ENCODE measurements at regions not wholly inside any gene's neighbourhood (a gene's known extent, or its start where the extent isn't known, plus 50 kb on each side); places are given as distances from the start of the nearest gene placed in this dataset.

DNA sequence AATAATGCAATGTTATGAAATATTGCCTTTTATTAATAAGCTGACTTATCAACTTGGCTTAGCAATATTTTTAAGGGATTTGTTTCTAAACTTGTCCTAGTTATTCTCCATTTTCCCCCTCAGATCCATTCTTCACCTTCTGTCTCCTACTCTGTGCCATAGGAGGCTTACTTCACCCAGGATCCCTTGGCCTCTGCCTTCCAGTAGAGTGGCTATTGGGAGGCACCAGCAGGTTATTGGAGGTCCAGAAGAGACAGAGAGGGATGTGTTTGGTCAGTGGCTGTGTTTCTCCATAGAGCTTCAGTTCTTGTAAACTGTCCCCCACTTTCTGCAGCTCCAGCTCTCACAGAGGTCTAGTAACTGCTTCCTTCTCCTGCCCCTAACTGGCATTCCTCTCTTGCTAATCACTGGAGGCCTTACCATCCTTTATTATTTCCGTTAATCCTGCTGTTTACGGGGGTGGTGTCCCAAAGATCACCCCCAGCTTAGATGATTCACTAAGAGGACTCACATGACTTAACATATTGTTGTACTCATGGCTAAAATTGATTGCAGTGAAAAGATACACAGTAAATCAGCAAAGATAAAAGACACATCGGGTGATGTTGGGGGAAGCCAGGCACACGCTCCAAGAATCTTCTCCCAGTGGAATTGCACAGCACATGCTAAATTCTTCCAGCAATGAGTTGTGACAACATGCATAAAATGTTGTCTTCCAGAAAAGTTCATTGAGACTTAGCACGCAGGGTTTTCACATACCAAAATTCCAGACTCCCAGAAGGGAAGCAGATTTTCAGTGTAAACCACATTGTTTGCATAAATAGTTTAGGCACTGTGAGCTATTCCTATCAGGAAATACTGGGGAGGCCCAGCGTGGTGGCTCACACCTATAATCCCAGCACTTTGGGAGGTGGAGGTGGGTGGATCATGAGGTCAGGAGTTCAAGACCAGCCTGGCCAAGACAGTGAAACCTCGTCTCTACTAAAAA is 67.5 kb downstream of the RPL22L1 start:
- BruUV-seq (replicated peaks): no TSS peak
- H3K4me1 ChIP-seq (replicated peaks in 1 of 2; ENCODE audit: control insufficient read depth in 2 of 2, insufficient read depth in 2 of 2, low read length in 2 of 2): peaks cover 7 to 23% of the 10 kb centered on the region in 2 experiments; a peak in 4 of 5 replicates
- no peaks in the 10 kb centered on the region for H3K27me3 ChIP-seq (ENCODE audit: control insufficient read depth in 2 of 2, insufficient read depth in 2 of 2, low read length in 2 of 2)
- in situ Hi-C loops (cut with MboI) (no loop called here), intact Hi-C loops (cut with micrococcal nuclease) (no loop called here)
- H3K4me3 ChIP-seq: no peak overlapping the region
- H3K9me3 ChIP-seq (replicated peaks; ENCODE audit: control insufficient read depth, insufficient read depth, low read depth, low read length): peaks cover 9% of the 10 kb centered on the region
- ChIA-PET POLR2A (interaction anchor here (0.5 to 1.5 kb wide), 5 partner anchors 9 to 342 kb away, joined by 3 to 5 read pairs (median 4); no protein-coding TSS in a partner anchor), CTCF (ENCODE audit: low intra/inter-chr PET ratio) (no interaction called here)
- 10% methylated on average over 7 of the region's 7 CpGs for WGBS (ENCODE audit: insufficient coverage, low coverage, missing lambda C conversion rate)
- peak overlapping the region; percentile 47; the same call in 1 of the 3 replicates for H3K27ac ChIP-seq (ENCODE audit: extremely low read depth, low read depth, low read length)
- peak overlapping the region in 1 of 2 experiments; percentile 21; a peak in 2 of 4 replicates for H3K9ac ChIP-seq (ENCODE audit: insufficient read depth in 1 of 2, low read depth in 2 of 2, low read length in 2 of 2)
- peak overlapping the region; percentile 40; the same call in 1 of the 2 replicates for H3K4me2 ChIP-seq (ENCODE audit: insufficient read depth, low read length)
- peak; percentile 15 for FAIRE-seq
- H2AFZ ChIP-seq (ENCODE audit: low read depth, low read length): peak overlapping the region; percentile 84
- no peaks in the 10 kb centered on the region for H3K36me3 ChIP-seq (ENCODE audit: control insufficient read depth, insufficient read depth, low read length)
- H3K9me1 ChIP-seq (ENCODE audit: control insufficient read depth, insufficient read depth, low read length): no peaks in the 10 kb centered on the region
- peak in 3 of 4 experiments; percentile 29 to 43 (median 32) for DNase-seq (ENCODE audit: extremely low read depth in 1 of 4, low spot score in 3 of 4)
- no peaks in the 10 kb centered on the region for H4K20me1 ChIP-seq (replicated peaks; ENCODE audit: control insufficient read depth, insufficient read depth, low read length)
- ATAC-seq: peak; percentile 65
- H3K79me2 ChIP-seq (ENCODE audit: control insufficient read depth, insufficient read depth, low read length): no peaks in the 10 kb centered on the region
- TF ChIP-seq, protein P1, sequence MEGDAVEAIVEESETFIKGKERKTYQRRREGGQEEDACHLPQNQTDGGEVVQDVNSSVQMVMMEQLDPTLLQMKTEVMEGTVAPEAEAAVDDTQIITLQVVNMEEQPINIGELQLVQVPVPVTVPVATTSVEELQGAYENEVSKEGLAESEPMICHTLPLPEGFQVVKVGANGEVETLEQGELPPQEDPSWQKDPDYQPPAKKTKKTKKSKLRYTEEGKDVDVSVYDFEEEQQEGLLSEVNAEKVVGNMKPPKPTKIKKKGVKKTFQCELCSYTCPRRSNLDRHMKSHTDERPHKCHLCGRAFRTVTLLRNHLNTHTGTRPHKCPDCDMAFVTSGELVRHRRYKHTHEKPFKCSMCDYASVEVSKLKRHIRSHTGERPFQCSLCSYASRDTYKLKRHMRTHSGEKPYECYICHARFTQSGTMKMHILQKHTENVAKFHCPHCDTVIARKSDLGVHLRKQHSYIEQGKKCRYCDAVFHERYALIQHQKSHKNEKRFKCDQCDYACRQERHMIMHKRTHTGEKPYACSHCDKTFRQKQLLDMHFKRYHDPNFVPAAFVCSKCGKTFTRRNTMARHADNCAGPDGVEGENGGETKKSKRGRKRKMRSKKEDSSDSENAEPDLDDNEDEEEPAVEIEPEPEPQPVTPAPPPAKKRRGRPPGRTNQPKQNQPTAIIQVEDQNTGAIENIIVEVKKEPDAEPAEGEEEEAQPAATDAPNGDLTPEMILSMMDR (IDR thresholded peaks at IDR 0.05 in 2 of 3, conservative IDR thresholded peaks at IDR 0.05 in 1 of 3; ENCODE audit: insufficient read depth in 2 of 3, low read depth in 1 of 3, low read length in 3 of 3): no peak
- TF ChIP-seq ZSCAN29 (IDR thresholded peaks at IDR 0.05) (no peak), ZNF57 (CRISPR knock-in tag; IDR thresholded peaks at IDR 0.05) (no peak), ZNF436 (CRISPR knock-in tag; IDR thresholded peaks at IDR 0.05) (no peak), TEAD2 (tag; IDR thresholded peaks at IDR 0.05) (no peak), TCF7 (IDR thresholded peaks at IDR 0.05; ENCODE audit: borderline replicate concordance) (no peak), PTRF (tag; IDR thresholded peaks at IDR 0.05) (no peak), ZNF778 (CRISPR knock-in tag; IDR thresholded peaks at IDR 0.05) (no peak), BCL6 (CRISPR knock-in tag; IDR thresholded peaks at IDR 0.05) (0 out of 2 replicates have a peak, but pooled peaks have one; percentile 30), RFX1 (IDR thresholded peaks at IDR 0.05) (no peak)
- TF ChIP-seq, protein P2, sequence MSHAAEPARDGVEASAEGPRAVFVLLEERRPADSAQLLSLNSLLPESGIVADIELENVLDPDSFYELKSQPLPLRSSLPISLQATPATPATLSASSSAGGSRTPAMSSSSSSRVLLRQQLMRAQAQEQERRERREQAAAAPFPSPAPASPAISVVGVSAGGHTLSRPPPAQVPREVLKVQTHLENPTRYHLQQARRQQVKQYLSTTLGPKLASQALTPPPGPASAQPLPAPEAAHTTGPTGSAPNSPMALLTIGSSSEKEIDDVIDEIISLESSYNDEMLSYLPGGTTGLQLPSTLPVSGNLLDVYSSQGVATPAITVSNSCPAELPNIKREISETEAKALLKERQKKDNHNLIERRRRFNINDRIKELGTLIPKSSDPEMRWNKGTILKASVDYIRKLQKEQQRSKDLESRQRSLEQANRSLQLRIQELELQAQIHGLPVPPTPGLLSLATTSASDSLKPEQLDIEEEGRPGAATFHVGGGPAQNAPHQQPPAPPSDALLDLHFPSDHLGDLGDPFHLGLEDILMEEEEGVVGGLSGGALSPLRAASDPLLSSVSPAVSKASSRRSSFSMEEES (CRISPR knock-in tag; IDR thresholded peaks at IDR 0.05): no peak
- TF ChIP-seq, protein P3, sequence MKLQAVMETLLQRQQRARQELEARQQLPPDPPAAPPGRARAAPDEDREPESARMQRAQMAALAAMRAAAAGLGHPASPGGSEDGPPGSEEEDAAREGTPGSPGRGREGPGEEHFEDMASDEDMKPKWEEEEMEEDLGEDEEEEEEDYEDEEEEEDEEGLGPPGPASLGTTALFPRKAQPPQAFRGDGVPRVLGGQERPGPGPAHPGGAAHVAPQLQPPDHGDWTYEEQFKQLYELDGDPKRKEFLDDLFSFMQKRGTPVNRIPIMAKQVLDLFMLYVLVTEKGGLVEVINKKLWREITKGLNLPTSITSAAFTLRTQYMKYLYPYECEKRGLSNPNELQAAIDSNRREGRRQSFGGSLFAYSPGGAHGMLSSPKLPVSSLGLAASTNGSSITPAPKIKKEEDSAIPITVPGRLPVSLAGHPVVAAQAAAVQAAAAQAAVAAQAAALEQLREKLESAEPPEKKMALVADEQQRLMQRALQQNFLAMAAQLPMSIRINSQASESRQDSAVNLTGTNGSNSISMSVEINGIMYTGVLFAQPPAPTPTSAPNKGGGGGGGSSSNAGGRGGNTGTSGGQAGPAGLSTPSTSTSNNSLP (IDR thresholded peaks at IDR 0.05; ENCODE audit: borderline replicate concordance, low read depth, low read length): peak; percentile 37; the same call in 1 of the 2 replicates
- TF ChIP-seq, protein P4, sequence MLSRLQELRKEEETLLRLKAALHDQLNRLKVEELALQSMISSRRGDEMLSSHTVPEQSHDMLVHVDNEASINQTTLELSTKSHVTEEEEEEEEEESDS (CRISPR knock-in tag; IDR thresholded peaks at IDR 0.05): no peak

Data from K562 (cell line).